HG03196 (cell line): ENCODE measurements at regions not wholly inside any gene's neighbourhood (a gene's known extent, or its start where the extent isn't known, plus 50 kb on each side); places are given as distances from the start of the nearest gene placed in this dataset.

ENCODE experiments used
- ATAC-seq: cut with Tn5 transposase; IDR thresholded peaks from one replicate; pipeline ENCODE4 v1.9.1; 2021; ENCODE audit not compliant: unreplicated experiment

DNA sequence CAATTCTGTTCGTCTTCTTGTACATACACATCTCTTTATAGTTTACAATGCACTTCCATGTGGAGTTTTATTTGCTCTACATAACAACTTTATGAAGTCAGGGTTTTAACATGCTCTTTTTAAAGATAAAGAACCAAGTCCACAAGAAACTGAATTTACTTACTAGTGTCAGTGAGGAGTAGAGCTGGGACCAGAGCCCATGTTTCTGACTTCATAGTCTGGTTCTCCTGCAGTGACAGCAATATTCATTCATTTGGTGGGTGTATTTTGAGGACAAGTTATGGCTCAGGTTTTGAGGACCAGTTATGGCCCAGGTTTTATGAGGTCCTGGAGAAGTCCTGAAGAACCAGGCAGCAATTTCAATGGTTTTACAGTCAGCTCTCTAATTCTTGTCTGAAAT is 481.9 kb upstream of the TNC start:
- no peak for ATAC-seq

DNA sequence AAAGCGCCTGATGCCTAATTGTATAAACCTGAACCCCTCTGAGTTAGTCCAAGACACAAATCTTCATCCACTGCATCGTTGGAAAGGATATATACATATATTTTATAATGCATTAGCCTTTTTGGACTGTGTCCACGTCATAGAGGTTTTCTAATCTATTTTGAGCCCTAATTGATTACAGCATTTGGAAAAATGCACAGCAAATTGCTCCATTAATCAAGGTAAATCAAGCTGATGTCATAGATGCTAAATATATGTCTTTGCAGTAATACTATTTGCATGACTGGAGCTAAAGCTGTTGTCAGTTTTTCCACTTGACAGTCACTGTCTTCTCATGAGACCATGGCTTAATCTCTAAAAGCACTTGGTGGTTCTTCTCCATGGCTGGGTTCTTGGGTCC is 483.5 kb upstream of the TNC start:
- no peak for ATAC-seq

DNA sequence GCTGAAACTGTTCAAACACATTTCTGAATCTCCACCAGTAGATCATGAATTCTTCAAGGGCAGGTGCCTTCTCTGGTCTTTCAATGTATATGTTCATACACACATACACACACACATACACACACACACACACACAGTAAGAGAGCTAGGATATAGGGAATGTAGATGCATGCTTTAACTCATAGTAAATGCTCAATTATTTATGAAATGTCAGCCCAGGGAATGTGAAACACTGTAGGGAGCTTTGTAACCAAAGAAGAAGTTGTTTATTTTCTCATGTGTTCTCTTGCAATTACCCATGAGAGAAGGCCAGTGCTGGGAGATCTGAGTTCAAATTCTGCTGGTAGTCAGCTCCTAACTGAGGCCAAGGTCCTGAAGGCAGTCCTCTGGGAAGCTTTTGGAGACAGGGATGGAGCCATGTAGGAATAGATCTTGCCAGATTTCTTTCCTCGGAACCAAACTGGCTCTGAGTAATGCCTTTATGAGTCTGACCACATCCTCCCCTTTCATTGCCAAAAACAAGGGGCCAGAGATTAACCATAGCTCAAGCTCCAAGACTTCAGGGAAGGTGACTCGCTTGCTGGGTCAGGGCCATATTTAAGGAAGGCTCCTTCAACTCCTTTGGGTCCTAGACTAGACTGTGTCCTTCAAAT is 487.0 kb upstream of the TNC start:
- no peak for ATAC-seq

DNA sequence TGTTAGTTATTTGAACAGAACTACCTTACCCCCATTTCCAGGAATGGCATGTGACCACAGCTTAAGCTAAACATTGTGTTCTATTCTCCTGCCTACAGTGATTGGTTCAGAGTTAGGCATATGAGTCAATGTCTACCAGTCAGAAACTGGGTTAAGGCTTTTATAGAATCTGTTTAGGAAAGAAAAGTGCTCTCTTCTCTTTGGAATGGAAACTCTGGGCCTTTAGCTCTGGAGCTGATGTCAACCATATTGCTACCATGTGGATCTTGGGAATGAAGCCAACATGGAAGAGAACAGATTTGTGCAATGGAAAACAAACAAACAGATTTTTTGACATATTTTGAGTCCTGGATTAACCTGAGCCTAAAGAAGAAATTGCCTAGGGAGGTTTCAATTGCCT is 488.9 kb upstream of the TNC start:
- no peak for ATAC-seq

DNA sequence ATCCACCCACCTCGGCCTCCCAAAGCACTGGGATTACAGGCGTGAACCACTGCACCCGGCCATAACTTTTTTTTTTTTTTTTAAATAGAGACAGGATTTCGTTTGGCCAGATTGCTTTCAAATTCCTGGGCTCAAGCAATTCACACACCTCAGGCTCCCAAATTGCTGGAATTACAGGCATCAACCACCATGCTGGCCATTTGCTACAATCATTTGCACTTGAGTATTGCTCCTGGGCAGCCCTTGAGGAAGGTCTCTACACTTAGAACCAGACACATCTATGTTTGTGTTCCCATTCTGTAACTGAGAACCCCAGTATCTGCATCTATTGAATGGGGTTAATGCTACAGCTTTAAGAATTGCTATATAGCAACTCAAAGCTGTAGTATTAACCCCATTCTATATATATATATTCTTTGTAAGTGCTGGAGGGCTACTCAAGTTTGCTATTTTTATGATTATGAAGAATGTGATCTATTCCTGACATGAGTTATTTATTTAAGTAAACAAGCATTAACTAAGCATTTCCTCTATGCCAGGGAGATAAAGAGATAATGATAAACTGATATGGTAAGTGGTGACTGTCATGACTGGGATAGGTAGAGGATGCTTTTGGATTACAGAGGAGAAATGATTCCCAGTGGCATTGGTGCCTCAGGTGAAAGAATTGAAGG is 496.5 kb upstream of the TNC start:
- no peak for ATAC-seq

DNA sequence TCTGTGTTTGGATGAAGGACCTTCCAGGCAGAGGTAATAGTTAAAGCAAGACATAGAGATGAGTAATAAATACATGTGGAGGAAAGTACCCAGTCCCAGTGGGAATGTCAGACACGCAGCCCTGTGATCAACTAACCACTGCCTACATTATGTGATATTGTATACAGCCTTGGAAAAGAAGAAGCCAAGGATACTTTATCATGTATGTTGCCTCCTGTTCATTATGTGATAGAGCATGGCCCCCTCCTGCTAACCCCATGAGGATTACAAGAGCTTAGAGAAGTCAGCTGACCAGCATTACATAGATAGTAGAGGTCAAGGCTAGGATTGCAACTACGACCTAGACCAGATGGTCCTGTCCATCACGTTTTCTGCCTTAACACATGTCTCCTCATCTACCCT is 497.0 kb upstream of the TNC start:
- no peak for ATAC-seq

DNA sequence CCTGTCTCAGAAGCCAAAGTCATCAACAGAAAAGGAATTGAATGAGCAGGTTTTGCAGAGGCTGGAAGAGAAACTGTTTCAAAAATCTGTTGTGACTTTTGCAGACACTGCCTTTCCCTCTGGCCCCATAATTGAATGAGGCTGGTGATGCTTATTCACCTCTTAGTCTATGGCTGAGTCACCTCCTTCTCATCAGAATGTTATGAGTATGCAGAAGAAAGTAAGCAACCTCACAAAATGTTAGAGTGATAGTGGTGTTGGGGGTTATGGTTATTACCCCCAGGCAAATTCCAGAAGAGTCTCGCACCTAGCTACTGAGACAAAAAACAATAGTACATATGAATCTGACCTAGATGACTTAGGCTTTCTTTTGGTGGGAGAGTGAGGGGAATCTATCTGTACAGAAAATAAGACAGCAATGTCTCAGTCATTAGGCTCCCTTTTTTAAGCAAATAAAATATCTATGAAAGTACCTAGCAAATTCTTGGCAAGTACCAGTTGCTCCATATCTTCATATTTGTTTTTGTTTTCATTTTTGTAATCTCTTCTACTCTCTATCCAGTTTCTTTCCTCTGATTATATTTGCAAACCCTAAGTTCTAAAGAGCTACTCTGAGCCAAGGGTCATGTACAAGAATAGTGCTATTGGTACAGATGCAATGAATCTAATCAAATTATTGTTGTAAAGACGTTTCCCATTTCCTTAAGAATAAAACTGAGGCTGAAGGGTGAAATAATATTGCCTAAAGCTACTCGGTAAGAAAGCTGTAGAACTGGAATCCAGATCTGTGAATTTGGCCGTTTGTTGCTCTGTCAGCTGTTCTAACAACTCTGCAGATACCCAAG is 498.1 kb upstream of the TNC start:
- no peak for ATAC-seq

DNA sequence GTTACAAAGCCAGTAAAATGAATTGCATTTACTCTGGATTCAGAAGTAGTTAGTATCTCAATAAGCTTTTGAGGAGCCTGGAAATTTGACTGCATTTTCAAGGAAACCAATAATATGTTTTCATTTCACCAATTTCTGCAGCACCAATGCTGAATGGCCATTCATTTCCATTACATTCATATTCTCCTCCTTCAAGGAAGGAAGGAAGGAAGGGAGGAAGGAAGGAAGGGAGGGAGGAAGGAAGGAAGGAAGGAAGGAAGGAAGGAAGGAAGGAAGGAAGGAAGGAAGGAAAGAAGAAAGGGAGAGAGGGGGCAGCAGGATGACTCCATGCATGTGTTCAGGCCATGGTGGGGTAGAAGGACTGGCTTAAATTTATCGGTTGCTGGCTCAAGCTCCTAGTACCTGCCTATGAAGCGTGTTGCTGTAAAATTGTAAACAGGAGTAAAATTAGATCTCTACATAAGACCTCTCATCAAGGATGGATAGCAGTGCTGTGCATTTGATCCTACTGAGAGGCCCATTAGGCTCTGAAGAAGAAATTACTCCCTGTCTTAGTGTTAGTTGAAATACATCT is 498.8 kb upstream of the TNC start:
- ATAC-seq: no peak

DNA sequence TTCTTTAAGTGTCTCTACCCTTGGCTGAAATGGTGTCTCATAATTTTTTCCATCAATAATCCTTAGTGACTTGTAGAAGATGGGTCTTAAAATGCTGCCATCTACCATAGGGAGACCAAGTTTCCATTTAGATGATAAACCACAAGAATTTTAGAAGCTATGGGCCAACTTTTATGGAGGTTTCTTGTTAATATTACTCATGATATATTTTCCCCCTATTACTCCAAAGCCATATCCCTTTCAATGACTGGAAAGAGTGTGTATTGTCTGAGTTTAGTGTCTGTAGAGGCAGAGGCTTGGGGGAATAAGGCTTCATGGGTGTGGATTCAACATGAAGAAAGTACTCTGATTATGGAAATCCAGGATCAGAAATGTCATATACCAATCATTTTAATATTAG is 507.3 kb upstream of the TNC start:
- no peak for ATAC-seq

DNA sequence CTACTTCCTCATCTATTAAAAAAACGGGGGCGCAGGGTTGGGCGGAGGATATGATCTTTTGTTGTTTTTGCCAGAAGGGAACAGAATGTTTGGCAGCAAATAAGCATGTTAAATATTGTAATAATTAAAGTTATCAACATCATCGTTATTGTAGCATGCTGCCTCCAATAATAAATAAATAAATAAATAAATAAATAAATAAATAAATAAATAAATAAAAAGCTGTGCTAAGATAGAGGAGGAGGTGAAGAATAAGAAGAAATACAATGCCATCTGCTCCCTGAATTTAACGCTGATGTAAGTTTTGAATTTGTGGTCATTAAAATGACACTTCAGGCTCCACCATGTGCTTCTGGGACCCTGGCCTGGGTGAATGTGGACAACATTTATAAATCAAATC is 508.0 kb upstream of the TNC start:
- no peak for ATAC-seq

DNA sequence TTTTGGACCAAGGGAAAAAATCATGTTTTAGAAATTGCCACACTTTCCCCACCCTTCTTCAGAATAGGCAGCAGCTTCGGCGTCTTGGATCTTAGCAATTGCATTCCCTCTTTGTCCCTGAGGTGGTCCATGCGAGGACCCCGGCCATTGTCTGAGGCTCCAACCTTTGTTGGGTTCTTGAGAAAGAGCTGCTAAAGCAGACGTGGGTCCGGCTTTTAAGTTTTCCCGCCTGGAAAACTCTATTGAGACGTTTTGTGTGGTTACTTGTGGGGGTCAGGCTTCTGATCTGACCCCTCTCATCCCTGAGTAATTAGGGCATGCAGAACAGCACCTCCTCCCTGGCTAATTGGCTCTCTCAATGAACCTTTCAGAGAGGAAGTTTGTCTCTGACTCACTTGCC is 509.6 kb upstream of the TNC start:
- ATAC-seq: no peak

DNA sequence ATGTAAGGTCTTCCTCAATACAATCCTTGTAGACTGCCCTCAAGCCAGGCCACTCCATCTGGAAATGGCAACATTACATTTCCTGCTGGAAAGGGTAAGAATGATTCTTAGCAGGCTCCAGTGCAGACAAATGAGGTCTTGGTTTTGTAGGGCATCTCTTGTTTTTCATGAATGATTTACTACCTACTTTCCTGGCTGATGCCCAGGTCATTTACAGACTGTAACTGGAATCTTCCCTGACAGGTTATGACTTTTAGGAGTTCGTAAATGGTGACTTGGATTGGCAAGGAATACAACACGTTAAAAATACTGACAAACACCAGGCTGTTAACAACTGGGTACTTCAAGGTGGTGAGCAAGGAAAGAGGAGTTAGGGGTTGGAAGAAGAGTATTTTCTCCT is 510.5 kb upstream of the TNC start:
- no peak for ATAC-seq

DNA sequence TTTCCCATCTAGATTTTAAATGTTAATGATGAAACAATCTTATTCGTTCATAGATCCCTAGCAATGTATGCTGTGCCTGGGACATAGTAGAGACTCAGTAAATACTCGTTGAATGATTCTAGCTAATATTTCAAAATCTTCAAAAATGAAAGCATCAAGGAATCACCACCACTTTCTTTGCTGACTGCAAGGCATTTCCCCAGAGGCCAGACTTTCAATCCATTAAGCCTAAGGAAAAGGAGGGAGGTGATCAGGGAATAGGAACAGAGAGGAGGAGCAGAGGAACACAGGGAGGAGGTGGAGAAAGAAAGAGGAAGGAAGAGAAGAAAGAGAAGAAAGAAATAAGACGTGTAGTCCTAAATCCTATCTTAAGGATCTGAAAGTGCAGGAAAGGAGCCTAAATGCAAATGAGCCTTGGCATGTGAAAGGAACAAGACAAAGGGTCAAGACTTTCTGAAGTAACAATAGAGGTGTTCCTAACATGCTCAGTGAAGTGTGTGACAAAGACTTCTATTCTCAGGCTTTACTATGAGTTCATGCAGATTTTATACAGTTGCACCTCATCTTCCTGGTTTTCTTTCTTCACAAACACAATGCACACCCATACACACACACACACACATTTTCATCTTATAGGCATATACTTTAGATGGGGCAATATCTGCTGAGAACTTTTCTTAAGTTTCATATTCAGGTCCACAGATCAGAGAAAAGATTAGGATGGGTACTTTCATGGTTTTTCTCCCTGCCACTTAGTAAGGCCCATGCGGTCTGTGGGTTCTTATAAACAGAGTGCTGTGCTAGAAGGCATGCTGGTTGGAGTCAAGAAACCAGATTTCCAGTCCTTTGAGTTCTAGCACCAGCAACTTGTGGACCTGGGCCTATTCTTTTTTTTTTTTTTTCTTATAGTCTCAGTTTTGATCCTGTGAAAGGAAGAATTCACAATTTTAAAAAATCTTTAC is 512.2 kb upstream of the TNC start:
- no peak for ATAC-seq

DNA sequence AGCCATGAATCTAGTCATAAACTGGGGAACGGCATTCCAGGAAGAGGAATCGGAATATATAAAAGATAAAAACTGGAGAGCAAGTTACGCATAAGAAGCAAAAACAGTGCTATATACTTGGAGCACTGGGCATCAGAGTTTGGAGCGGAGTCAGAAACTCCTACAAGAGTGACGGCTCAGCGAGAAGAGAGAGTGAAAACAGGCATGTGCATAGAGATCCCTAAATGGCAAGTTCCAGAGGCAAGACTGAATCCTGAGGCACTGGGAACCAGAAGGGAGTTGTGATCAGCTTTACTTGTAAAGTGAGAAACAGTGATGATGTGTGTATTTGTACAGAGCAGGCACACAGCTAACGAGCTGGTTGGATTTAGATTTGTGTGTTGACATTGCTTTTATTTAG is 514.4 kb upstream of the TNC start:
- no peak for ATAC-seq

DNA sequence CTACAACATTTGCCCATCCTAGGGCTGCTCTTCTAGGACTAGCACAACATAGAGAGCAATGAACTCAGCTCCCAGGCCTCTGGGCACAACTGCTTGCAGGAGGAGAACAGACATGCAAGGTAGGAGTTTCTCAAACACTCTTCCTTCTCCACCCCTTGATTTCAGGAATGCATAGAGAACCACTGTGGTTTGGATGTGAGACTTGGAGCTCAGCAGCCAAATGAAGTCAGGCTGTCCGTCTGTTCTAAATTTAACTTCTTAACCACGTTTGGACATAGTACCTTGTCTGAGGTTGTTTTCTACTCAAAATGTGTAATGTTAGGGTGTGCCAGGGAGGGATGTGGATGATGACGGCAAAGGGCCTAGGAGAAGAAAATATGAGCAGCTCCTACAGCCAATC is 515.1 kb upstream of the TNC start:
- ATAC-seq: no peak

DNA sequence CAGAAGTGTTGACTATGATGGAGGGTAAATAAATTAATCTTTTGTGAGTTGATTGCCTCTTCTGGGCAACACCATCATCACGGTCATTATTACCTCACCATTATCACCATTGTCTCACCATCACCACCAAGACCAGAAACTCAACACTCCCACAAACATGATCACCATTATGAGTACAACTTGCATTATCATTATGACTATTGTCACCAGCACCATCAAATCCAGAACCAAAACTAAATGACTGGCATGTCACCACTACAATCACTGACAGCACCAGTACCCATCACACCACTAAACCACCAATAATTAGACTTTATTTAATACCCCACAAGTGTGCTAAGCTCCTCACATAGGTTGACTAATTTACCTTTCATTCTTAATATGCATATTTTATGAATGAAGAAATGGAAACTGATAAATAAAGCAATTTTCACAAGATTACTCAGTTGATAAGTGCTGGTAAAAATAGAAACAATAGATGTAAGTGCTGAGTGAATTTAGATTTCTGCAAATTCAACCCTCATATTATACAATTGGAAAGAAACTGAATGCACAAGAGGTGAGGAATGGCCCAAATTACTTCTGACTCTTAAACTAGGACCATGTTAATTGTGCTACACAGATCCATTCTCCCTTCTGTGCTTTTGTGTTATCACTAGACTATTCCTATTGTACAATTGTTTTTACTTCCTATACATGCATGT is 517.8 kb upstream of the PAPPA start:
- no peak for ATAC-seq

DNA sequence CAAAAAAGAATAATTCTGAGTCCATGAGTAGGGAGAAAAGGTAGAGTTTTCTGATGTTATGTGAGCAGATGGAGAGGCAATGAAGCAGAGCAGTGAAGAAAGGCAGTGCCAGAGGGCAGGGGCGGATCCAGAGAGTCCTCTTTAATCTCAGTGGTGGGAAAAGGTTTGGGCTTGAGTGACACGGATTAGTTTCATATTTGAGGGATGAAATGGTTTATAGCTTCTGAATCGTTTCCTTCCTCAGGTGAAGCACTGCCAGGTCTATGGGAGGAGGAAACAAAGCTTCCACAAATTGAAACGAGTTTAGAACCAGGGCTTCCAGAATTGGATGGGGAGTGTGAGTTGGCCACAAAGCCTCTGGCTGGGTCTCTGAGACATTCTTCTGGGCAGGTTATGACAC is 517.0 kb upstream of the PAPPA start:
- ATAC-seq: no peak

DNA sequence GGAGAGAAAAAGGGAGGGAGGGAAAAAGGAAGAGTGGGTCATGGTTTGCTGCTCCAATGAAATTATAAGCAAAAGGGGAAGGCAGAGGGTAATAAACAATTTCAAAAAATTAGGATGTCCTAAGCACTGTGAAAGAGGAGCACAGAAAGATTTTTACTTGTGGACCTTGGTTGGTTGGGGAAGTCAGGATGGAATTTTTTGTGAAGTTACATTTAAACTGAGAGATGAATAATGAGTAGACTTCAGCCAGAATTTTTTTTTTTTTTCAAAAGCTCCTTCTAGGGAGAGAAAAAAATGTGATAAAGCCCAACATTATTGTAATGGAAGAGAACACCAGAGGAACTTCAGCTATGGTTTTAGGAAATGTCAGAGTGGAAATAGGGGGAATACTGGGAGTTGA is 515.9 kb upstream of the PAPPA start:
- ATAC-seq: no peak

DNA sequence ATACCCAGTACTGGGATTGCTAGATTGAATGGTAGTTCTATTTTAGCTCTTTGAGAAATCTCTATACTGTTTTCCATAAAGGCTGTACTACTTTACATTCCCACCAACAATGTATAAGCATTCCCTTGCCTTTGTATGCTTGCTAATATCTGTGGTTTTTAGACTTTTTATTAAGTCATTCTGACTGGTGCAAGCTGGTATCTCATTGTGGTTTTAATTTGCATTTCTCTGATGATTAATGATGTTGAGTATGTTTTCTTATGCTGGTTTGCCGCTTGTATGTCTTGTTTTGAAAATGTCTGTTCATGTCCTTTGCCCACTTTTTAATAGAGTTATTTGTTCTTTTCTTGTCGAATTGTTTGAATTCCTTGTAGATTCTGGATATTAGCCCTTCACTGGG is 512.7 kb upstream of the PAPPA start:
- ATAC-seq: no peak

DNA sequence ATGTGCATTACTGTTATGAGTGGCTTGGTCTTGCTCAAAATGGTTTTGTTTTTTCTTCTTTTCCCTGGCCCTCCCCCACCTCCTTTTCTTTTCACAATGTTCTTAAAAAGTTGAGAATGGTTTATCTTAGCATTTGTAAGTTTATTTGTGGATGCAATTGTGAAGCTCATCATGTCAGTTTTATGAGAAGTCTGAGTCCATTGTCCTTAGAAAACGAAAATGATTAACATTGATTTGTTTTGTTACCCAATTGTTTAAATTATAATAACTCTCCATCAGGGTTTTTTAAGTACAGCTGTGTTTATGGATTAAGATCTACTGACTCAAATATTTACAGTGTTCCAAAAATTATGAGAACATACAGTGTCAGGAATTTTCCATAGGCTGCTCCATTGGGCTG is 511.3 kb upstream of the PAPPA start:
- no peak for ATAC-seq
